GM23338 (cell line): ENCODE measurements at regions not wholly inside any gene's neighbourhood (a gene's known extent, or its start where the extent isn't known, plus 50 kb on each side); places are given as distances from the start of the nearest gene placed in this dataset.

Experiments
- ATAC-seq: fragments of 200-7000 bp; cut with Tn5 transposase; 3 replicates; pipeline ENCODE4 v1.9.1; 2020
- DNase-seq: peaks from one replicate; pipeline ENCODE4 v3.0.0-alpha.2; 2015; ENCODE audit warnings: low spot score
- H2AFZ ChIP-seq: fragments of 200-600 bp; sonication (generic); 2 replicates; pipeline ENCODE4 v1.8.0; 2016; ENCODE audit warnings: antibody characterized with exemption, mild to moderate bottlenecking, moderate library complexity
- H3F3A ChIP-seq: fragments of 200-600 bp; sonication (generic); replicated peaks from 2 replicates; pipeline ENCODE4 v1.8.0; 2017; ENCODE audit warnings: antibody characterized with exemption, mixed run types, low read depth
- H3K27ac ChIP-seq: fragments of 200-600 bp; sonication (generic); 2 replicates; pipeline ENCODE4 v1.6.1; 2016; ENCODE audit warnings: low read depth
- H3K27me3 ChIP-seq: fragments of 200-600 bp; sonication (generic); 2 replicates; pipeline ENCODE4 v1.8.0; 2016; ENCODE audit warnings: mild to moderate bottlenecking, mixed run types, moderate library complexity; ENCODE audit not compliant: insufficient read depth
- H3K36me3 ChIP-seq: fragments of 200-600 bp; sonication (generic); 2 replicates; pipeline ENCODE4 v1.8.0; 2016; ENCODE audit warnings: mild to moderate bottlenecking; ENCODE audit not compliant: insufficient read depth
- H3K4me1 ChIP-seq: fragments of 200-600 bp; sonication (generic); 2 replicates; pipeline ENCODE4 v1.8.0; 2016; ENCODE audit warnings: mild to moderate bottlenecking, moderate library complexity; ENCODE audit not compliant: insufficient read depth
- H3K4me2 ChIP-seq: fragments of 200-600 bp; sonication (generic); 2 replicates; pipeline ENCODE4 v1.7.1; 2017; ENCODE audit warnings: mixed run types
- H3K4me3 ChIP-seq: fragments of 200-600 bp; sonication (generic); 2 replicates; pipeline ENCODE4 v1.6.1; 2016; ENCODE audit warnings: mixed run types
- H3K79me2 ChIP-seq: fragments of 200-600 bp; sonication (generic); replicated peaks from 2 replicates; pipeline ENCODE4 v1.8.0; 2017; ENCODE audit warnings: mild to moderate bottlenecking; ENCODE audit not compliant: insufficient read depth
- H3K9me2 ChIP-seq: fragments of 200-600 bp; sonication (generic); 2 replicates; pipeline ENCODE4 v1.8.0; 2017; ENCODE audit not compliant: insufficient read depth
- H4K20me1 ChIP-seq: fragments of 200-600 bp; sonication (generic); replicated peaks from 2 replicates; pipeline ENCODE4 v1.8.0; 2017; ENCODE audit warnings: mild to moderate bottlenecking; ENCODE audit not compliant: insufficient read depth
- H3K27ac Mint-ChIP-seq: 2 replicates; pipeline ENCODE4 v1.8.0; 2020; ENCODE audit warnings: inconsistent platforms, mild to moderate bottlenecking, moderate library complexity, mixed read lengths
- H3K27me3 Mint-ChIP-seq: 3 replicates; pipeline ENCODE4 v1.8.0; 2022; ENCODE audit warnings: low read depth, mild to moderate bottlenecking, moderate library complexity, mixed read lengths, inconsistent platforms; ENCODE audit not compliant: insufficient read depth, poor library complexity
- H3K36me3 Mint-ChIP-seq: 3 replicates; pipeline ENCODE4 v1.8.0; 2021; ENCODE audit warnings: low read depth, mild to moderate bottlenecking, inconsistent platforms, moderate library complexity, mixed read lengths
- H3K4me1 Mint-ChIP-seq: 3 replicates; pipeline ENCODE4 v1.8.0; 2020; ENCODE audit warnings: mild to moderate bottlenecking, inconsistent platforms, mixed read lengths
- H3K4me3 Mint-ChIP-seq: 3 replicates; pipeline ENCODE4 v1.8.0; 2021; ENCODE audit warnings: moderate library complexity, mild to moderate bottlenecking, inconsistent platforms, mixed read lengths
- H3K9me3 Mint-ChIP-seq: 3 replicates; pipeline ENCODE4 v1.8.0; 2020; ENCODE audit warnings: moderate library complexity, mild to moderate bottlenecking, inconsistent platforms, mixed read lengths
- CREB1 ChIP-seq: fragments of 250-450 bp; sonication (Bioruptor Pico); IDR thresholded peaks from 2 replicates; pipeline ENCODE4 v1.5.0; 2020; ENCODE audit warnings: low read depth, mild to moderate bottlenecking, moderate library complexity
- CTCF ChIP-seq, 2 experiments: fragments of 200-600 bp in 1 of 2; sonication (generic) in 1 of 2; conservative IDR thresholded peaks; 2 replicates each; pipeline versions ENCODE4 v1.5.1 to v1.6.1; 2016 to 2017; ENCODE audit warnings: antibody characterized with exemption in 2 of 2, low read depth in 2 of 2, mild to moderate bottlenecking in 2 of 2, moderate library complexity in 1 of 2
- EZH2 ChIP-seq: fragments of 200-600 bp; sonication (generic); IDR thresholded peaks from one replicate; pipeline ENCODE4 v1.8.0; 2017; ENCODE audit warnings: antibody characterized with exemption, mild to moderate bottlenecking, low read depth; ENCODE audit not compliant: unreplicated experiment
- EZH2phosphoT487 ChIP-seq: fragments of 200-600 bp; sonication (generic); IDR thresholded peaks from one replicate; pipeline ENCODE4 v1.8.1; 2018; ENCODE audit warnings: antibody characterized with exemption; ENCODE audit not compliant: unreplicated experiment
- NANOG ChIP-seq: IDR thresholded peaks from 2 replicates; pipeline ENCODE4 v1.6.1; 2016; ENCODE audit warnings: antibody characterized with exemption, borderline replicate concordance
- POLR2AphosphoS5 ChIP-seq: IDR thresholded peaks from 2 replicates; pipeline ENCODE4 v1.6.1; 2016; ENCODE audit warnings: antibody characterized with exemption, low read depth
- STAT1 ChIP-seq: IDR thresholded peaks from one replicate; pipeline ENCODE4 v1.6.1; 2016; ENCODE audit warnings: antibody characterized with exemption; ENCODE audit not compliant: unreplicated experiment
- TF ChIP-seq, protein P1 (sequence below): fragments of 250-450 bp; sonication (Bioruptor Pico); IDR thresholded peaks from 2 replicates; pipeline ENCODE4 v1.5.0; 2020; ENCODE audit warnings: mild to moderate bottlenecking, moderate library complexity

- no peak for TF ChIP-seq CTCF (conservative IDR thresholded peaks at IDR 0.05; ENCODE audit: low read depth in 2 of 2)
- no peak for TF ChIP-seq CREB1 (CRISPR knock-in tag)
- TF ChIP-seq, protein P1, sequence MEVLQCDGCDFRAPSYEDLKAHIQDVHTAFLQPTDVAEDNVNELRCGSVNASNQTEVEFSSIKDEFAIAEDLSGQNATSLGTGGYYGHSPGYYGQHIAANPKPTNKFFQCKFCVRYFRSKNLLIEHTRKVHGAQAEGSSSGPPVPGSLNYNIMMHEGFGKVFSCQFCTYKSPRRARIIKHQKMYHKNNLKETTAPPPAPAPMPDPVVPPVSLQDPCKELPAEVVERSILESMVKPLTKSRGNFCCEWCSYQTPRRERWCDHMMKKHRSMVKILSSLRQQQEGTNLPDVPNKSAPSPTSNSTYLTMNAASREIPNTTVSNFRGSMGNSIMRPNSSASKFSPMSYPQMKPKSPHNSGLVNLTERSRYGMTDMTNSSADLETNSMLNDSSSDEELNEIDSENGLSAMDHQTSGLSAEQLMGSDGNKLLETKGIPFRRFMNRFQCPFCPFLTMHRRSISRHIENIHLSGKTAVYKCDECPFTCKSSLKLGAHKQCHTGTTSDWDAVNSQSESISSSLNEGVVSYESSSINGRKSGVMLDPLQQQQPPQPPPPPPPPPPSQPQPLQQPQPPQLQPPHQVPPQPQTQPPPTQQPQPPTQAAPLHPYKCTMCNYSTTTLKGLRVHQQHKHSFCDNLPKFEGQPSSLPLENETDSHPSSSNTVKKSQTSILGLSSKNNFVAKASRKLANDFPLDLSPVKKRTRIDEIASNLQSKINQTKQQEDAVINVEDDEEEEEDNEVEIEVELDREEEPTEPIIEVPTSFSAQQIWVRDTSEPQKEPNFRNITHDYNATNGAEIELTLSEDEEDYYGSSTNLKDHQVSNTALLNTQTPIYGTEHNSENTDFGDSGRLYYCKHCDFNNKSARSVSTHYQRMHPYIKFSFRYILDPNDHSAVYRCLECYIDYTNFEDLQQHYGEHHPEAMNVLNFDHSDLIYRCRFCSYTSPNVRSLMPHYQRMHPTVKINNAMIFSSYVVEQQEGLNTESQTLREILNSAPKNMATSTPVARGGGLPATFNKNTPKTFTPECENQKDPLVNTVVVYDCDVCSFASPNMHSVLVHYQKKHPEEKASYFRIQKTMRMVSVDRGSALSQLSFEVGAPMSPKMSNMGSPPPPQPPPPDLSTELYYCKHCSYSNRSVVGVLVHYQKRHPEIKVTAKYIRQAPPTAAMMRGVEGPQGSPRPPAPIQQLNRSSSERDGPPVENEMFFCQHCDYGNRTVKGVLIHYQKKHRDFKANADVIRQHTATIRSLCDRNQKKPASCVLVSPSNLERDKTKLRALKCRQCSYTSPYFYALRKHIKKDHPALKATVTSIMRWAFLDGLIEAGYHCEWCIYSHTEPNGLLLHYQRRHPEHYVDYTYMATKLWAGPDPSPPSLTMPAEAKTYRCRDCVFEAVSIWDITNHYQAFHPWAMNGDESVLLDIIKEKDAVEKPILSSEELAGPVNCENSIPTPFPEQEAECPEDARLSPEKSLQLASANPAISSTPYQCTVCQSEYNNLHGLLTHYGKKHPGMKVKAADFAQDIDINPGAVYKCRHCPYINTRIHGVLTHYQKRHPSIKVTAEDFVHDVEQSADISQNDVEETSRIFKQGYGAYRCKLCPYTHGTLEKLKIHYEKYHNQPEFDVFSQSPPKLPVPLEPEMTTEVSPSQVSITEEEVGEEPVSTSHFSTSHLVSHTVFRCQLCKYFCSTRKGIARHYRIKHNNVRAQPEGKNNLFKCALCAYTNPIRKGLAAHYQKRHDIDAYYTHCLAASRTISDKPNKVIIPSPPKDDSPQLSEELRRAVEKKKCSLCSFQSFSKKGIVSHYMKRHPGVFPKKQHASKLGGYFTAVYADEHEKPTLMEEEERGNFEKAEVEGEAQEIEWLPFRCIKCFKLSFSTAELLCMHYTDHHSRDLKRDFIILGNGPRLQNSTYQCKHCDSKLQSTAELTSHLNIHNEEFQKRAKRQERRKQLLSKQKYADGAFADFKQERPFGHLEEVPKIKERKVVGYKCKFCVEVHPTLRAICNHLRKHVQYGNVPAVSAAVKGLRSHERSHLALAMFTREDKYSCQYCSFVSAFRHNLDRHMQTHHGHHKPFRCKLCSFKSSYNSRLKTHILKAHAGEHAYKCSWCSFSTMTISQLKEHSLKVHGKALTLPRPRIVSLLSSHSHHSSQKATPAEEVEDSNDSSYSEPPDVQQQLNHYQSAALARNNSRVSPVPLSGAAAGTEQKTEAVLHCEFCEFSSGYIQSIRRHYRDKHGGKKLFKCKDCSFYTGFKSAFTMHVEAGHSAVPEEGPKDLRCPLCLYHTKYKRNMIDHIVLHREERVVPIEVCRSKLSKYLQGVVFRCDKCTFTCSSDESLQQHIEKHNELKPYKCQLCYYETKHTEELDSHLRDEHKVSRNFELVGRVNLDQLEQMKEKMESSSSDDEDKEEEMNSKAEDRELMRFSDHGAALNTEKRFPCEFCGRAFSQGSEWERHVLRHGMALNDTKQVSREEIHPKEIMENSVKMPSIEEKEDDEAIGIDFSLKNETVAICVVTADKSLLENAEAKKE (CRISPR knock-in tag): no peak
- TF ChIP-seq STAT1: no peak
These were observed 202.7 kb downstream of the ZEB2 start (continued) for GRCh38 chr2:144317071-144317738.

GRCh38 chr2:144310889-144311608 is 208.9 kb downstream of the ZEB2 start:
- H3F3A ChIP-seq: no peaks in the 10 kb centered on the region
- H3K27ac ChIP-seq: no peak overlapping the region
- Mint-ChIP-seq H3K27me3 (no peaks in the 10 kb centered on the region), H3K4me3 (no peak overlapping the region), H3K4me1 (peaks cover 4% of the 10 kb centered on the region), H3K36me3 (peaks cover 18% of the 10 kb centered on the region), H3K9me3 (peaks cover 17% of the 10 kb centered on the region), H3K27ac (no peak overlapping the region)
- H3K27me3 ChIP-seq: no peaks in the 10 kb centered on the region
- no peak overlapping the region for H3K4me3 ChIP-seq
- H3K9me2 ChIP-seq: no peaks in the 10 kb centered on the region; the same call in 1 of the 2 replicates
- DNase-seq (no peak), ATAC-seq (no peak)
- no peak overlapping the region for H2AFZ ChIP-seq
- peaks cover 5% of the 10 kb centered on the region; the same call in 1 of the 2 replicates for H3K79me2 ChIP-seq
- H3K4me2 ChIP-seq: no peak overlapping the region
- peaks cover 12% of the 10 kb centered on the region for H3K4me1 ChIP-seq
- no peaks in the 10 kb centered on the region for H3K36me3 ChIP-seq
- H4K20me1 ChIP-seq: no peaks in the 10 kb centered on the region
- TF ChIP-seq CTCF (conservative IDR thresholded peaks at IDR 0.05; ENCODE audit: low read depth in 2 of 2): no peak
- no peak for TF ChIP-seq EZH2
- TF ChIP-seq POLR2AphosphoS5: no peak
- no peak for TF ChIP-seq EZH2phosphoT487
- no peak for TF ChIP-seq CREB1 (CRISPR knock-in tag)
- TF ChIP-seq NANOG: no peak
